Spleen (tissue), 11 donors: ENCODE measurements at regions not wholly inside any gene's neighbourhood (a gene's known extent, or its start where the extent isn't known, plus 50 kb on each side); places are given as distances from the start of the nearest gene placed in this dataset.

ENCODE experiments used
- DNase-seq: peaks from one replicate; pipeline ENCODE4 v3.0.0-alpha.2; 2020
- H3K27ac ChIP-seq, 8 donors: fragments of 200-600 bp; sonication (generic) in 7 of 8; 1 replicate in 4 of 8; 2 replicates in 4 of 8; pipeline versions ENCODE4 v1.5.0 to v1.8.0; 2016 to 2021; ENCODE audit warnings: inconsistent platforms in 4 of 8, mild to moderate bottlenecking in 4 of 8, moderate library complexity in 1 of 8
- H3K27me3 ChIP-seq, 7 donors: fragments of 200-600 bp; sonication (generic) in 6 of 7; replicated peaks in 1 of 7; 1 replicate in 4 of 7; 2 replicates in 3 of 7; pipeline versions ENCODE4 v1.5.0 to v1.8.0; 2016 to 2021; ENCODE audit warnings: inconsistent platforms in 3 of 7, mild to moderate bottlenecking in 1 of 7
- H3K36me3 ChIP-seq, 6 donors: fragments of 200-600 bp; sonication (generic) in 5 of 6; 1 replicate in 4 of 6; 2 replicates in 2 of 6; pipeline versions ENCODE4 v1.5.0 to v1.8.0; 2016 to 2021; ENCODE audit warnings: inconsistent platforms in 2 of 6
- H3K4me1 ChIP-seq, 6 donors: fragments of 200-600 bp; sonication (generic) in 5 of 6; 1 replicate in 3 of 6; 2 replicates in 3 of 6; pipeline versions ENCODE4 v1.5.0 to v1.8.0; 2016 to 2021; ENCODE audit warnings: inconsistent platforms in 3 of 6
- H3K4me3 ChIP-seq, 8 donors: fragments of 200-600 bp; sonication (generic) in 7 of 8; 1 replicate in 4 of 8; 2 replicates in 4 of 8; pipeline versions ENCODE4 v1.5.0 to v1.8.0; 2016 to 2021; ENCODE audit warnings: inconsistent platforms in 4 of 8, mild to moderate bottlenecking in 4 of 8, moderate library complexity in 2 of 8
- H3K9me3 ChIP-seq, 8 donors: fragments of 200-600 bp; sonication (generic) in 7 of 8; 1 replicate in 4 of 8; 2 replicates in 4 of 8; pipeline versions ENCODE4 v1.5.0 to v1.8.0; 2016 to 2021; ENCODE audit warnings: inconsistent platforms in 4 of 8
- CTCF ChIP-seq, 11 experiments: fragments of 200-600 bp in 7 of 11; fragments of 450-650 bp in 4 of 11; sonication (generic) in 4 of 11; IDR thresholded peaks in 8 of 11; conservative IDR thresholded peaks in 3 of 11; 1 replicate in 7 of 11; 2 replicates in 4 of 11; pipeline versions ENCODE4 v1.4.0 to v1.8.0; 2016 to 2021; ENCODE audit warnings: antibody characterized with exemption in 11 of 11, inconsistent platforms in 4 of 11, mild to moderate bottlenecking in 1 of 11
- POLR2A ChIP-seq, 3 donors: fragments of 450-650 bp; IDR thresholded peaks; one replicate each; pipeline ENCODE4 v1.5.1; 2017; ENCODE audit warnings: antibody characterized with exemption in 3 of 3, mild to moderate bottlenecking in 1 of 3
- POLR2AphosphoS5 ChIP-seq, 3 donors: sonication (generic); formaldehyde crosslinking; IDR thresholded peaks; one replicate each; pipeline ENCODE4 v1.5.1; 2017; ENCODE audit warnings: antibody characterized with exemption in 3 of 3
- WGBS, 5 donors: extraction: QIAGEN DNeasy Blood & Tissue Kit in 3 of 5; methylation state at CpG; one replicate each; pipeline versions ENCODE4 v1.1.5 to v1.1.7; 2013 to 2018; 5-methylcytosine and 5-hydroxymethylcytosine counted together
- intact Hi-C: fragments of 100-400 bp; cut with DNase I; formaldehyde crosslinking; loops from one replicate; pipeline ENCODE4 v1.15.0; 2023; ENCODE audit warnings: low total_unique reads
- donor health status: healthy with polysubstance abuse.
- donor health status: DM: no; HTN: no; CAD: no; lungs with moderate emphysema.
- donor health status: DM: no; HTN: no; CAD: no.
- donor health status: Bipolar disorder and iron deficiency.
- donor health status: healthy.
- donor health status: DM: no; HTN: no; CAD: no.
- donor health status: DM: yes; HTN: yes; CAD: no.

- intact Hi-C loops = no loop called here
- peaks cover 0 to 12% (median 0%) of the 10 kb centered on the region in 6 donors for H3K4me1 ChIP-seq
- peaks cover 0 to 9% (median 0%) of the 10 kb centered on the region in 7 donors for H3K27me3 ChIP-seq
- H3K27ac ChIP-seq = no peak overlapping the region
- H3K4me3 ChIP-seq = no peak overlapping the region
- no peaks in the 10 kb centered on the region for H3K36me3 ChIP-seq
- TF ChIP-seq POLR2A (IDR thresholded peaks at IDR 0.05) (no peak), CTCF (IDR thresholded peaks at IDR 0.05 in 8 of 11, conservative IDR thresholded peaks at IDR 0.05 in 3 of 11) (no peak), POLR2AphosphoS5 (IDR thresholded peaks at IDR 0.05) (no peak)
- DNase-seq = no peak
- H3K9me3 ChIP-seq = peaks cover 0 to 7% (median 0%) of the 10 kb centered on the region in 8 donors
- 62 to 69% (median 67%) methylated on average over 16 to 22 of the region's 22 CpGs for WGBS, 5 donors
Observed at GRCh38 chr16:86834451-86835035, 256.2 kb downstream of the FOXL1 start.

GRCh38 chr16:86835982-86836381, 257.6 kb downstream of the FOXL1 start:
- H3K4me1 ChIP-seq = peaks cover 0 to 12% (median 0%) of the 10 kb centered on the region in 6 donors
- no peaks in the 10 kb centered on the region for H3K36me3 ChIP-seq
- no peaks in the 10 kb centered on the region for H3K27me3 ChIP-seq
- TF ChIP-seq CTCF (IDR thresholded peaks at IDR 0.05 in 8 of 11, conservative IDR thresholded peaks at IDR 0.05 in 3 of 11) = no peak
- TF ChIP-seq POLR2A (IDR thresholded peaks at IDR 0.05) = no peak
- no peak for TF ChIP-seq POLR2AphosphoS5 (IDR thresholded peaks at IDR 0.05)
- DNase-seq = no peak
- H3K9me3 ChIP-seq = peaks cover 0 to 7% (median 0%) of the 10 kb centered on the region in 8 donors
- intact Hi-C loops = no loop called here
- no peak overlapping the region for H3K27ac ChIP-seq
- no peak overlapping the region for H3K4me3 ChIP-seq
- 88 to 97% (median 93%) methylated on average over 12 to 15 of the region's 18 CpGs for WGBS, 5 donors

GRCh38 chr16:86836503-86837129, 258.3 kb downstream of the FOXL1 start:
- Histone ChIP-seq H3K4me3 (no peak overlapping the region), H3K27ac (no peak overlapping the region), H3K9me3 (peaks cover 0 to 7% (median 0%) of the 10 kb centered on the region in 8 donors), H3K36me3 (no peaks in the 10 kb centered on the region), H3K4me1 (peaks cover 0 to 12% (median 0%) of the 10 kb centered on the region in 6 donors), H3K27me3 (no peaks in the 10 kb centered on the region)
- DNase-seq = no peak
- TF ChIP-seq POLR2A (IDR thresholded peaks at IDR 0.05) (no peak), POLR2AphosphoS5 (IDR thresholded peaks at IDR 0.05) (no peak), CTCF (IDR thresholded peaks at IDR 0.05 in 8 of 11, conservative IDR thresholded peaks at IDR 0.05 in 3 of 11) (no peak)
- WGBS, 5 donors = 74 to 86% (median 78%) methylated on average over 11 of the region's 11 CpGs
- intact Hi-C loops = no loop called here

DNA sequence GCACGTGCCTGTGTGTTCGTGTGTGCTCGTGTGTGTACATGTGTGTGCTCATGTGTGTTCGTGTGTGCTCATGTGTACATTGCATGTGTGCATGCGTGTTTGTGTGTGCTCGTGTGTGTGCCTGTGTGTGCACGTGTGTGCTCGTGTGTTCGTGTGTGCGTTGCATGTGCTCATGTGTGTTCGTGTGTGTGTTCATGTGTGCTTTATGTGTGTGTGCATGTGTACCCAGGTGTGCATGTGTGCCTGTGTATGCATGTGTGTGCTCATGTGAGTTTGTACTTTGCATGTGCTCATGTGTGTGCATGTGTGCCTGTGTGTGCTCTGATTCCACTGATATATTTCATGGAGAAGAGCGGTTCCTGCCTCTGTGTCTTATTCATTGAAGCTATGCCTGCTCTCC, 265.5 kb downstream of the FOXL1 start:
- 91 to 95% (median 94%) methylated on average over 12 of the region's 12 CpGs for WGBS, 5 donors
- H3K27me3 ChIP-seq = peaks cover 0 to 19% (median 0%) of the 10 kb centered on the region in 7 donors
- TF ChIP-seq POLR2A (IDR thresholded peaks at IDR 0.05) (no peak), POLR2AphosphoS5 (IDR thresholded peaks at IDR 0.05) (no peak), CTCF (IDR thresholded peaks at IDR 0.05 in 8 of 11, conservative IDR thresholded peaks at IDR 0.05 in 3 of 11) (no peak)
- intact Hi-C loops = no loop called here
- DNase-seq = peak; percentile 27
- H3K4me1 ChIP-seq = no peaks in the 10 kb centered on the region
- no peak overlapping the region for H3K27ac ChIP-seq
- H3K36me3 ChIP-seq = no peaks in the 10 kb centered on the region
- H3K9me3 ChIP-seq = peaks cover 0 to 2% (median 0%) of the 10 kb centered on the region in 8 donors
- no peak overlapping the region for H3K4me3 ChIP-seq
